ENCODE measurements at regions not wholly inside any gene's neighbourhood (a gene's known extent, or its start where the extent isn't known, plus 50 kb on each side); places are given as distances from the start of the nearest gene placed in this dataset.

- DNase-seq (ENCODE audit: low read depth in 2 of 2), result no peak
Measured at GRCh38 chr11:112355726-112356125, 95.1 kb upstream of the PLET1 start.

GRCh38 chr11:112357488-112357887 lies 96.8 kb upstream of the PLET1 start:
- no peak for DNase-seq (ENCODE audit: low read depth in 2 of 2)

DNA sequence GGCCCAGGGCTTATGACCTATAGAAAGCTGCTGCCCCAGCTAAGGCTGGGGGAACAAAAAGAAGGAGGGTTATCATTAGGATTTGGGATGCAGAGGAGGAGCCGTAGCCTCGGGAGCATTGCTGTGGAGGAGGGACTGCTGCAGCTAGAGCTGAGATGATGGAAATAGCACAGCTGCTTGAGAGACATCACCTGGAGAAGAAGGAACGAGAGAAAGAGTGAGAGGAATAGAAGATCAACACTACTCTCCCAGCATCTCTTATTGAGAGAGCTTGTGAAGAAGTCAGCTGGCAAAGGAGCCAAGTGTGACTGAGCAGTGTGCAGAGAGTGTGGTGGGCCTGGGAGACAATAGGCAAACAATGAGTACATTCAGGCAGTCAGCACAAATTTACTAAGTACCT lies 100.7 kb upstream of the PLET1 start:
- DNase-seq (ENCODE audit: low read depth in 2 of 2), result no peak

GRCh38 chr11:112363527-112363926 lies 102.9 kb upstream of the PLET1 start:
- no peak for DNase-seq (ENCODE audit: low read depth in 2 of 2)

GRCh38 chr11:112364962-112365481 lies 104.4 kb upstream of the PLET1 start:
- DNase-seq (ENCODE audit: low read depth in 2 of 2), result no peak

DNA sequence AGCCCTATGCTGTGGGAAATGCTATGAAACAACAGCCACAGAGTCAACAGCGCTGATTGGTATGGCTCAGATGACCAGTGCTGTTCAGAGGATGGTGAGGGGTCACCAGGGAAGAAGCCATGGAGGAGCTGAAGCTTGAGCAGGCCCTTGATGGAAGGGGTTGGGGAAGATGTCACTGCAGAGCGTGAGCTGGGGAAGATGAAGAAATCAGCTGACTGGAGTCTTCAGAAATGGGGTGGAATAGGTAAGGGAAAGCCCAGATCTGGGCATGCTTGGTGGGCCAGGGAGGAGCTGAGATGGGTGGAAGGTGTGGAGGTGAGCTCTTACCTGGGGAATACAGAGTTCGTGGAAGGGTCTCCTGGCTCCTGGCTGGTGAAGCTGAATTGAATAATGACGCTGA lies 105.4 kb upstream of the PLET1 start:
- DNase-seq (ENCODE audit: low read depth in 2 of 2), result no peak

GRCh38 chr11:112366777-112367176 lies 106.1 kb upstream of the PLET1 start:
- no peak for DNase-seq (ENCODE audit: low read depth in 2 of 2)

DNA sequence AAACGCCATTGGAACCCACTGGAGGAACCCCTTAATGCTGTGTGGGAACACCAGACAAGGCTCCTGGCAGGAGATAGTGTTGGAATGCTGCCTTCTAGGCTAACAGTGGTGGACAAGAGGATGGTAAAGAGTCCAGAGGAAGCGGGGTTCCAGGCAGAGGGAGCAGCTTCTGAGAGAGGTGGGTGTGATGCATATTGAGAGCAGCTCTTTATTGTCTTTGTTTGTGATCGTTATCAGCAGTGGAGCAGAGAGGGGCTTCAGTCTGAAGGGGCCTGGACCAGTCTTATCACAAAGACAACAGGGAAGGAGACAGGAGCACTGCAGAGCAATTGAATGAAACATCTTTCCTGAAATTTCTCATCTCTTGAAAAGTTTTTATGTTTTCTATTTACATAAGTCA lies 106.8 kb upstream of the PLET1 start:
- no peak for DNase-seq (ENCODE audit: low read depth in 2 of 2)

- no peak for DNase-seq (ENCODE audit: low read depth in 2 of 2)
Measured at GRCh38 chr11:112367895-112368294, 107.2 kb upstream of the PLET1 start.

GRCh38 chr11:112368381-112368780 lies 107.7 kb upstream of the PLET1 start:
- no peak for DNase-seq (ENCODE audit: low read depth in 2 of 2)

DNA sequence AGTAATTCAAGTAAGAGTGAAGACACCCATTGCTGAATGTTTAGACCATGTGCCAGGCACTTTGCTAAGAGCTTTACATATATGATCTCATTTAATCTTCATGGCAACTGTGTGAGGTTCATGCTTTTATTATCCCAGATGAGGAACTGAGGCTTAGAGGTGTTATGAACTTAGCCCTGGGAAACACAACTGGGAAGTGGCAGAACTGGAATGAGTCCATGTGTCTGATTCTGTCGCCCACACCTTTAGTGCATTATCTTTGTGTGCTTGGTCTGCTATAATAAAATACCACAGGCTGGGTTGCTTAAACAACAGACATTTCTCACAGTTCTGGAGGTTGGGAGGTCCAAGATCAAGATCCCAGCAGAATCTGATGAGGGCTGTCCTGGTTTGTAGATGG lies 108.7 kb upstream of the PLET1 start:
- no peak for DNase-seq (ENCODE audit: low read depth in 2 of 2)

DNA sequence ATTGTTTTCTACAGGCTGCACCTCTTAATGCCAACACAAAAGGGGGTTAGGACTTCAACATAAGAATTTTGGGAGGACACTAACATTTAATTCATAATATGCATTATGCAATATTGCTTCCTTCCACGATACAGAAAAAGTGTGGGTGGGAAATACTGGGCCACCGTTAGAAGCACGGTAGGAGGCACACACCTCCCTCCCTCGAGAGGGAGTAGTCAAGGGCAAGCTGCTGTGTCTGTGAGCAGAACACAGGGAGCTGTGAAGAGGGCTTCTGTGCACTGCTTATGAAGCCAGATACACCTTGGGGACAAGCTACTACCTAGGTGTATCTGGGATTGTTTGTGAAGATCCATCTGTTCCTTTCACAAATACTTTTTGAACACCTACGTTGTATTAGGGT lies 109.3 kb upstream of the PLET1 start:
- no peak for DNase-seq (ENCODE audit: low read depth in 2 of 2)

DNA sequence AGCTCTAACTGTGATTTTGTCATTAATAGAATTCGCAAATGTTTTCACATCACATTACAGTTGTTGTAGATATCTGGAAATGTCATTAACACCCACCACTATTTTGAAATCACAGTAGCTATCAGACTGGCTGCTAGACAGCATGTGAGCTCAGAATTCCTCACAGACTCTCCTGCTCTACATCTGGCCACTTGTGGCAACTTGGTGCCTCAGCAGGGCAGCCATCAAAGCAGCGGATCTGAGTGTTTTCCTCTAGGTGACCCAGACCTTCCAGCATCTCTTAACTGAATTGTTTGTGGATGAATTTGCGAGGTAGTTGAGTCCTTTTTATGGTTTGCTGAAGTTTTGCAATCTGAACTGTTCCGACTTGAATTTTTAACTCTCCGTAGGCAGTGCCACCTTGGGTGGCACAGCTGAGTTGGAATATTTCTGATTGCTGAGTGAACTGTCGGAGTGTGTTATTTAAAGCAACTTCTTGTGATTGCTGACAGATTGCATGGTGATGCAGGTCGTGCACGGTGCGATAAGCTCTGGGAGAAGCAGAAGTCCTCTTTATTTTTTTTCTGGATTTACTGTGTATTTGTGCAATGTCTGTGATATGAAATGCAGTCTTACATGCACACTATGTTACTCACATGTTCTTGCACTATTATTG lies 114.0 kb upstream of the PLET1 start:
- DNase-seq (ENCODE audit: low read depth in 2 of 2), result no peak

GRCh38 chr11:112377946-112378345 lies 117.3 kb upstream of the PLET1 start:
- no peak for DNase-seq (ENCODE audit: low read depth in 2 of 2)

GRCh38 chr11:112380464-112380863 lies 119.8 kb upstream of the PLET1 start:
- no peak for DNase-seq (ENCODE audit: low read depth in 2 of 2)

DNA sequence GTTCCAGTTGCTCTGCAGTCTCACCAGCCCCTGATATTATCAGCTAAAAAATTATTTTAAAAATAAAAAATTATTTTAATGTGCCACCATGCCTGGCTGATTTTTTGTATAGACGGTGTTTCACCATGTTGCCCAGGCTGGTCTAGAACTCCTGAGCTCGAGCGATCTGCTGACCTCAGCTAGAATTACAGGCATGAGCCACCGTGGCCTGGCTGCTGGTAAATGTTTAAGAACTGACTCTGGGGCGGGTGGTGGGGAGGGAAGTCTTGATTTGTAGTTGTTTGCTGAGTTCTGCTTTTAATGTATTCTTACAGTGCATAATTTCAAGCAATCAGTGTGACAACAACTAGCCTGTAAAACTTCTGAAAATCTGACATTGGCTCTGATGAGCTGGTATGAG lies 120.9 kb upstream of the PLET1 start:
- no peak for DNase-seq (ENCODE audit: low read depth in 2 of 2)

GRCh38 chr11:112382561-112382960 lies 121.9 kb upstream of the PLET1 start:
- no peak for DNase-seq (ENCODE audit: low read depth in 2 of 2)

DNA sequence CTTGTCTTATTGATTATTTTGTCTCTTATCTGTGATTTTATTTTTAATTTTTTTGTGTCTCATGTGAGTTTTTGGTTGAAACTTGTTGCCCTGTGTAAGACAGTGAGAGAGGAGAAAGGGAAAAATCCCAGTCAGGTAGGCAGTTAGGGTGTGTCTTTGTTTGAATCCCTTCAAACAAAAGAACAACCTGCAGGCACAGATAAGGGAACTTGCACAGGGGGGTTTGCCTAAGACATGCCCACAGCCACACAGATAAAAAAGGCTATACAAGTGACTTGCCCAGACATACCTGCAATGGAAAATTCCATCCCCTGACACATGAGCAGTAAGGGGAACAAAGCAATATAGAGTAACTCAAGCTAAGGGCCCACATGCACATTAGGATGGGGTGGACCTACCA lies 127.8 kb upstream of the PLET1 start:
- DNase-seq (ENCODE audit: low read depth in 2 of 2), result no peak

DNA sequence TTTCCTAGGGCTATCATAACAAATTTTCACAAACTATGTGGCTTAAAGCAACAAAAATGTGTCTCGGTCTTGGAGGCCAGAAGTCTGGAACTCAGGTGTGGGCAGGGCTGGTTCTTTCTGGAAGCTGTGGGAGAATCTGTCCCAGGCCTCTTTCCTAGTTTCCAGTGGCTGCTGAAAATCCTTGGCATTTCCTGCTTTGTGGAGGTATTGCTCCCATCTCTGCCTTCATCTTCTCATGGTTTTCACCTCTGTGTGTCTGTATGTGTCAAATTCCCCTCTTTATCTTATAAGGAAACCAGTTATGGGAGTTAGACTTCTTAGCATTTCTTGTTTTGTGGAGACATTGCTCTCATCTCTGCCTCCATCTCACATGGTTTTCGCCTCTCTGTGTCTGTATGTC lies 130.4 kb upstream of the PLET1 start:
- DNase-seq (ENCODE audit: low read depth in 2 of 2), result no peak

DNA sequence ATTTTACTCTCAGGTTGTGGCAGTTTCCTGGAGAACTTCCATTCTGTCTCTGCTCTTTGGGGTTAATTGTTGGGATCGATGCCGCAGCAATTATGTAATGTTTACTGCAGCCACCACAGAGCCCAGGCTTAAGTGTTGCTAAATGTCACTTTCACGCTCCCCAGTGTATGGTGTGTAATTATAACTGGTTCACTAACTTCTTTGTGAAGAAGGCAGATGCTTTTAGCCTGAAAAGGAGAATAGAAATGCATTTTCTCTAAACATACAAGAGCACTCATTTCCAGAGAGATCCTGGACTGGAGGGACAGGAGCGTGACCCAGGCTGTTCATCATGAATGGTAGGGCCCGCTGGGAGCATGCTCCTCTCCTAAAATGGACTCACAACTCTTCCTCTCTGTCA lies 132.2 kb upstream of the PLET1 start:
- no peak for DNase-seq (ENCODE audit: low read depth in 2 of 2)

DNA sequence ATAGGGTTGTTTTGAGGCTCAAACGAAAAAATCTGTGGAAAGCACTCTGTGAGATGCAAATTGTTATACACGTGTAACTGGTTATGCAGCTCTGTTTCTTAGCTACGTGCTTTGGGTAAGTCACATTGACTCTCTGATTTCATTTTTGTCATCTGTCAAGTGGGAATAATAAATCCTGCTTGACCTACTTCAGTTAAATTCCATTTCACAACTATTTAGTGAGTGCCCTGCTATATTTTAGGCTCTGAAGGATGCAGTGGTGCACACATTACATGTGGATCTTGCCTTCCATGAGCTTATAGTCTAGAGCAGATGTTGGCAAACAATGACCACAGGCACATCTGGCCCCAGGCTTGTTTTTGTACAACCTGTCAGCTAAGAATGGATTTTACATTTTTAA lies 133.6 kb upstream of the PLET1 start:
- no peak for DNase-seq (ENCODE audit: low read depth in 2 of 2)

DNA sequence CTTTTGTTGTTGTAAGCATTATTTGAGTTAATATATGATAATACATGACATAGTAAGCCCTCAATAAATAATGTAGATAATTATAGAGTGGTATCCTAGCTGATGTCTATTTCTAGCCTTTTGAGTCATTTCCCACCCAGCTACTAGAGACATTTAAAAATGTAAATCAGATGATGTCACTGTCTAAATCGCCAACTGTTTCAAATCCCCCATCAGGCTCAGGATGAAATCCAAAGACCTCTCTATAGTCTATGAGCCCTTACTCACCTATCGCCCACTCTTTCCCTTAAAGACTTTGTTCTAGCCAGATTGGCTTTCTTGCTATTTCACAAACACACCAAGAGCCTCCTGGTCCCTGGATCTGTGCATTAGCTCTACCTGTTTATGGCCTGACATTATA lies 135.4 kb upstream of the PLET1 start:
- DNase-seq (ENCODE audit: low read depth in 2 of 2), result no peak

DNA sequence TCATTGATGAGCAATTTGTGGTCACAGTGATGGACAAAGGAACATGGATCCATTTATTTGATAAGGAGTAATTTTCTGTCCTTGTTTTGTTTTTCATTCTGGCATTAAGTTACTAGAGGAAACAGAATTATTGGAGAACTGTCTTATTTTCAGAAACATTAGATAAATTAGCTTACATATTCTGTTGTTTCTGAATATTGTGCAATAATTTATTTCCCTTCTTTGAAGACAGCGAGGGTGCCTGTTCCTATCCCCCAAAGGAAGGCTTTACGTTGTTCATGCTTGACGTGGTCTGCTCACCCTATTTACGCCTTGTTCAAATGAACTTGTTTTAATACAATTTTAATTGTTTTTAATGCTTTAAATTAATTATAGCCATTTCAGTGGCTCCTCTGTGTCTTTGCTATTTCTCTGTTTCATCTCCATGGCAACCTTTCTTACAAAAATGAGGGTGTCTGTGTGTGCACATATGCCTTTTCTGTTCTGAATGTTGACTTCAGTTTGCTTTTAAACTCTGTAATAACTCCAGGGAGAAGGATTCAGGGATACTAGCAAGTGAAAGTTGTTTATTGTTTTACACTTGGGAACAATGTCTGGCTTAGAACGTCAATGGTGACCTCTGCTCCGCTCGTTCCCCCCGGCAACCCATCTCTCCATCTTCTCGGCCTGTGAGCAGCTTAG lies 138.3 kb upstream of the PLET1 start:
- no peak for DNase-seq (ENCODE audit: low read depth in 2 of 2)
